HG03342 (cell line): ENCODE measurements at regions not wholly inside any gene's neighbourhood (a gene's known extent, or its start where the extent isn't known, plus 50 kb on each side); places are given as distances from the start of the nearest gene placed in this dataset.
"Not testable (repeated sequence)": the region's sequence is repeated elsewhere in the genome, so short reads cannot be mapped to it uniquely, and the experiment has no call there.

Experiments
- ATAC-seq: cut with Tn5 transposase; IDR thresholded peaks from one replicate; pipeline ENCODE4 v1.9.1; 2021; ENCODE audit warnings: mild to moderate bottlenecking, moderate library complexity; ENCODE audit not compliant: unreplicated experiment

GRCh38 chr2:138298900-138299299, 202.7 kb upstream of the SPOPL start:
- peak; percentile 71 for ATAC-seq

DNA sequence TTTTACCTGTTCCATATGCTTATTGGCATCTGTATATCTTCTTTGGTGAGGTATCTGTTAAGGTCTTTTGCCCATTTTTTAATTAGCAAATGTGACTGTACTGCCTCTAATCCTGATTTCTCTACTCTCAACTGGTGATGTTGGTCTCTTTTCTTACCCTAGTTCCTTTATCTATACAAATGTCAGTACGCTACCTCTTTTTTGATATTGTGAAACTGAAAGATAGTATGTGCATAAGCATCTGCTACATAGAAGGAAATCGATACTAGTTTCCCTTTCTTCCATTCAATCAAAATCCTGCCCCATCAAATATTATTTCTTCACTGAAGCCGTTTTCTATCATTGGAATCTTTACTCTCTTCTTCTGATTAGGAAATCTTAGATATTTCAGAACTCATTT, 194.9 kb upstream of the SPOPL start:
- no peak for ATAC-seq

DNA sequence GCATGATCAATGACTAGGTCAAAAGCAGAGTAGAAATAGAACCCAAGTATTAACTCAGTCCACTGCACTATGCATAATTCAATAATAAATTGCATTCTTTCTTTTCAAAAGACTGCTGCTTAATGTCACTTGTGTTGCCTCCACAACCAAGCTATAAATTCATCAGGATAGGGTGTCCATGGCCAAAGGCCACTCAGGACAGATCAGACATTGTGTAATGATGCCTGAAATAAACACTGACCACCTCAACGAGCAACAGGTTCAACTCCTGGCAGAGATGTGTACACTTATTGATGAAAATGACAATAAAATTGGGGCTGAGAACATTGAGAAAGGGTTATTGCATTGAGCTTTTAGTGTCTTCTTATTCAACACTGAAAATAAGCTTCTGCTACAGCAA, 194.5 kb upstream of the SPOPL start:
- no peak for ATAC-seq

DNA sequence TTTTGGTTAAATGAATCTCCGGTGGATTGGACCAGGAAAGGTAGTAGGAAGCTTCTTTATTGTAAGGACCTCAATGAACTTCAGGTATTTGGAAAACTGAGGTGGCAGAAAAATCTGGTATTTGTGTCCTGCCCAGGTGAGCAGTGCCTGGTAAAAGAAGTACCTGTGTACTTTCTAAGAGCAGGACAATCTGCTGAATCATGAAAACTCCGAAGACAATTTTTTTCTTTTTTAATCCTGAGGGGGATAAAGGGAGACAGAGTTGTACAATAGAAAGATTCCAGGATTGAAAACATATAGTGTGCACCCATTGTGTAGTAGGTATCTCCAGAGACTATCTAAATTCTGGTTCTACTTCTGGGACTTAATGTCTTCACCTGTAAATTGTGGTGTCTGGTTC, 191.8 kb upstream of the SPOPL start:
- no peak for ATAC-seq

GRCh38 chr2:138312061-138312460, 189.5 kb upstream of the SPOPL start:
- ATAC-seq: no peak

DNA sequence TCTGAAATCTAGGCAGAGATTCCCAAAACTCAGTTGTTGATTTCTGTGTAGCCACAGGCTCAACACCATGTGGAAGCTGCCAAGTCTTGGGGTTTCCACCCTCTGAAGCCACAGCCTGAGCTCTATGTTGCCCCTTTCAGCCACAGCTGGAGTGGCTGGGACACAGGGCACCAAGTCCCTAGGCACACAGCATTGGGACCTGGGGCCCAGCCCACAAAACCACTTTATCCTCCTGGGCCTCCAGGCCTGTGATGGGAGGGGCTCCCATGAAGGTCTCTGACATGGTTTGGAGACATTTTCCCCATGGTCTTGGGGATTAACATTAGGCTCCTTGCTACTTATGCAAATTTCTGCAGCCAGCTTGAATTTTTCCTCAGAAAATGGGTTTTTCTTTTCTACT, 186.0 kb upstream of the SPOPL start:
- ATAC-seq: not testable (repeated sequence)

DNA sequence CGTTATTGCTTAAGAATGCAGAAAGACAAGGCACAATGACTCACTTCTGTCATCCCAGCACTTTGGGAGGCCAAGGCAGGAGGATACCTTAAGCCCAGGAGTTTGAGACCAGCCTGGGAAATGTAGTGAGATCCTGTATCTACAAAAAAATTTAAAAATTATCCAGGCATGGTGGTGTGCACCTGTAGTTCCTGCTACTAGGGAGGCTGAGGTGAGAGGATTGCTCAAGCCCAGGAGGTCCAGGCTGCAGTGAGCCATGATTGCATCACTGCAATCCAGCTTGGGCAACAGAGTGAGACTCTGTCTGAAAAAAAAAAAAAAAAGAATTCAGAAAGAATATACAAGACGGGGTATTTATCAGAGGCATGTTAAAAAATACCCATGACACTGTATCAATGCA, 182.0 kb upstream of the SPOPL start:
- no peak for ATAC-seq

GRCh38 chr2:138321458-138321857, 180.1 kb upstream of the SPOPL start:
- ATAC-seq: no peak

DNA sequence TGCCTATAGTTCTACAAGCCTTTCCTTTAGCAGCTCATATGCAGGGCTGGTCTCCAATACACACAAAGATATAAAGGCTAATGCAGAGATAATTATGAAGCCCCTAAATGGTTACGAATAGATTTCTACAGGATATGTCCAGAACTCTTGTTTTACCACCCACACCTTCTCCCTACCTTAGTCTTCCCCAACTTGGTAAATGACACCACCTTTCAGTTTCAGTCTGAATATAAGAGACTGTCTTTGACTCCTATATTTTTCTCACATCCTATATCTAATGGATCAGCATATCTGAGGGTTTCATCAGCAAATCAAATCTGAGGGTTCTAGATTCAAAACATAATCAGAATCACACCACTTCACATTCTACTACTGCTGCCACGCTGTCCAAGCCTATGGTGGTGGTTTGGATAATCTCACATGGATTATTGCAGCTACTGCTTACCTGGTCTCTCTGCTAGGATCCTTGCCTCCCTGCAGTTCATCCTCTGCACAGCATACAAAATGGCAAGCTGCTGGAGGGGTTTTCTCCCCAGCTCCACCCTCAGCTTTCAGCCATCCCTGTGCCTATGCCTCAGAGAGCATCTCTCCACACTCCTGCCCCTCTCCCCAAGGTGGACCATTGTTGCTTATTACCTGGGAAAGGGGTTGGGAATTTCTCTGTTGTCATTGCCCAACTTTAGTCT, 178.0 kb upstream of the SPOPL start:
- no peak for ATAC-seq

GRCh38 chr2:138324068-138324771, 177.3 kb upstream of the SPOPL start:
- no peak for ATAC-seq

DNA sequence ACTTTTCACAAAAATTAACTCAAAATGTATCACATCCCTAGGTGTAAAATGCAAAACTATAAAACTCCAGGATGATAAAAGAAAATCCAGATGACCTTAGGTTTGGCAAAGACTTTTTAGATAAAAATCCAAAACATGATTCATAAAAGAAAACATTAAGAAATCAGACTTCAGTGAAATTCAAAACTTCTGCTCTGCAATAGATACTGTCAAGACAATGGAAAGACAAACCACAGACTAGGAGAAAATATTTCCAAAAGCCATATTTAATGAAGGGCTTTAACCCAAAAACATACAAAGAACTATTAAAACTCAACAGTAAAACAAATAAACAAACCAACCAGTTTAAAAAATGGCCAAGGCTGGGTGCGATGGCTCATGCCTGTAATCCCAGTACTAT, 173.6 kb upstream of the SPOPL start:
- ATAC-seq: no peak

- no peak for ATAC-seq
Measured at GRCh38 chr2:138329162-138329561, 172.4 kb upstream of the SPOPL start.

DNA sequence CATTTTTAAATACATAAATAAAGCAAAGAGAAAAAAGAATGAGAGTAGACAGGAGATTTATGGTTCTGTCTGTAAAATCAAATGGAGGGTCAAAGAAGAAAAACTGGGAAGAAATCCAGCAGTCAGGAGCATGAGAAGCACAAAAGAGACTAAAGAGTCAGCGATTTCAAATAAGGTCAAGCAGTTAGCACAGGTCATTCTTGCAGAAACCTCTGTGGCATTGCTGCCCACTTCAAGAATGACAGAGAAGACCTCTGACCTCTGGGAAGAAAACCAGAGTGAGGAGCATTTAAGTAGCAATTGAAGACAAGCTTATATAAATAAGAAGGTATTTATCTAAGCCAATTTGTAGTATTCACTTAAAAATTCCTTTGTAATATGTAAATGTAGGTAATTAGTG, 172.0 kb upstream of the SPOPL start:
- no peak for ATAC-seq

DNA sequence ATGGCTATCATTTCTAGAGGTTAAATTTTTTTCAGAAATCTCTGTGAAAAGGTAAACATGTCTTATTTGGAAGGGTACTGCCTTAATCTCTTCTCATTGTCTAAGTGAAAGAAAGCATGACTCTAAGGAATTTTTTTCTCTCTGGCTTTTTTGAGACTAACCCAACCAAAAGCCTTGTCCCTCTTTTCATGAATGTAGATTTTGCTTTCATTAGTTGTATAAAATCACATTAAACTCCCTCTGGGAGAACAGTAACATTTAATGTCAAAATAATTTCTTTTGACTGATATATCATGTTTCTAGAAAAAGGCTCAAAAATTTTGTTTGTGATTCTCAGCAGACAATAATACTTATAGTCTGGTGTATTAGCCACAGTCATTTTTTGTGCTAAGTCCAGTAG, 168.4 kb upstream of the SPOPL start:
- ATAC-seq: no peak

DNA sequence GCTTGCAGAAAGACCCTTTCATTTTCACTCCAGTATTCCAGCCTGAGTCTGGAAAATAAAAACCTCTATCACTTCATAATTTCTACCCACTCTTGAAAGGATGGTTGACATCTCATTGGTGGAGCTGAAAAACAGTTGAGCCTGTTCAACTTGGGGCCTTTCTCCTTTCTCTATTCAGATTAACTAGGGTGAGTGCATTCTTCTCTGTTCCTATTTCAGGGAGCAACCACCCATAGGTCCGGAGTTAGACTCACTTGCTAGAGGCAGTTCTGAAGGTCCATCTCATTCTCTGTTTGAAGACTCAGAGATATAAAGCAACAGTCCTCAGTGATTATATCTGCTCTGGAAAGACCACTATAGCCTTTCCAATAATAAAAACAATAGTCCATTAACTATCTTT, 167.9 kb upstream of the SPOPL start:
- no peak for ATAC-seq

- ATAC-seq: no peak
Measured at GRCh38 chr2:138334323-138334722, 167.2 kb upstream of the SPOPL start.

DNA sequence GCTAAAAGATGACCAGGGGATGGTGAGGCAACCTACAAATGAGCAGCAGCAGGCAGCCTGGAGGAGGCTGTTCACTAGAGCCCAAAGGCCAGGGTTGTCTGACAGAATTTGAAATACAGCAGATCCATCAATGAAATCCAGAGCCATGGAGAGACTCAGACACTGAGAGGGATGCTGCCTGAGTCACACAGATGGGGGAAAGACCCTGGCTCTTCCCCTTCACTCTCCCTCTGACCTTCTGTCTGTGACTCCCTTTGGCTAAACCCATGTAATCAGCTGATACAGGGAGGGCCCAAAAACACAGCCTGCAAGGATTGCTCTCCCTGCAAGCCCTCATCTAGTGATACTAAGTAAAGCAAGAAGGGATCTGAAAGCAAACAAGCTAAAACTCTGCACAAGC, 166.5 kb upstream of the SPOPL start:
- no peak for ATAC-seq

DNA sequence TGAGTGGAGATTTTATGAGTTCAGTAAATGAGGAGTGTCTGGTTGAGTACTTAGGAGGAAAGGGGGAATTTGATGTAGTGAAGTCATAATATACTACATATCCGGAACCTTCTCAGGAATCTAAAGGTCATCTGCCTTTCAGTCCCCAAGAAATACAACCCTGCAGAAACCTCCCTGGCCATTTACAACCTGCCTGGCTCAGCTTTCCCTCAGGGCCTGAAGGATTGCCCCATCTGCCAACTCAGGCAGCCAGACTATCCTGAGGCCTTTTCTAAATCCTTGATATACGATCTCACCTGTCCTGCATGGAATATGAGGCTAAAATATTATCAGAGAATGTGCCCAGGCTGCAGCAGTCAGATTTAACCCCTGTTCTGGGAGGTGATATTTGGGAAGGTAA, 165.4 kb upstream of the SPOPL start:
- no peak for ATAC-seq

DNA sequence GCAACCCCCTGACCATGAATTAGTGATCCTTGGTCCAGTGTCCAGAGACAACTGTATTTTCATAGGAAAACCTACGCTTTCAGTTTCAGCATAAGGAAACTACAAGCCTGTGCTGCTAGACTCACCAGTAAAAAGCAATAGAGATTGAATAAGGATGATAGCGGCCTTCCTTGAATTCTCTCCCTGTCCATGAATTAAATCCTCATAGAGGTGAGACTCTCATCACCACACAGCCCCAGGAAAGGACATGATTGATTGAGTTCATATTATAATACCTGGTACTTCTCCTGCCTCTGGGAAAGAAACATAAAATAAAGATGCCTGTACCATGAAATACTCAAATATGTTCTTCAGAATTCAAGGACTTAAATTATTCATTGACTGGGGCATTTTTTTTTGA, 146.3 kb upstream of the SPOPL start:
- no peak for ATAC-seq

DNA sequence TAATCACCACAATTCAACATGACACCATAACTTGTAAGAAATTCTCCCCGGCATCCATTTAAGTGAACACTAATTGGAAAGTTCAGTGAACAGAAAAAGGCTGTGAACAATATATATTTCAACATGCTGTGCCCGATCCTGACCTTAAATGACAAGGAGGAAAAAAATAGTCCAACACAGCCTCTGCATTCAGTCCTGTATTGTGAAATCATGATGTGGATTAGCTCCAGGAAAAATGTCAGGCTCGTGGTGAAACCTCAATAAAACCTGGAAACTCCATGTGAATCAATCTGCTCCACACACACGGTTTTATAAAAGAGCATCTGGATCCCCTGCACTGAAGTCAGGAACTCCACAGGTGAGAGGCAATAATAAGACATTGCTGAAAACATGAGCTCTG, 145.4 kb upstream of the SPOPL start:
- no peak for ATAC-seq

- ATAC-seq: peak; percentile 77
Measured at GRCh38 chr2:138359532-138359931, 142.0 kb upstream of the SPOPL start.

DNA sequence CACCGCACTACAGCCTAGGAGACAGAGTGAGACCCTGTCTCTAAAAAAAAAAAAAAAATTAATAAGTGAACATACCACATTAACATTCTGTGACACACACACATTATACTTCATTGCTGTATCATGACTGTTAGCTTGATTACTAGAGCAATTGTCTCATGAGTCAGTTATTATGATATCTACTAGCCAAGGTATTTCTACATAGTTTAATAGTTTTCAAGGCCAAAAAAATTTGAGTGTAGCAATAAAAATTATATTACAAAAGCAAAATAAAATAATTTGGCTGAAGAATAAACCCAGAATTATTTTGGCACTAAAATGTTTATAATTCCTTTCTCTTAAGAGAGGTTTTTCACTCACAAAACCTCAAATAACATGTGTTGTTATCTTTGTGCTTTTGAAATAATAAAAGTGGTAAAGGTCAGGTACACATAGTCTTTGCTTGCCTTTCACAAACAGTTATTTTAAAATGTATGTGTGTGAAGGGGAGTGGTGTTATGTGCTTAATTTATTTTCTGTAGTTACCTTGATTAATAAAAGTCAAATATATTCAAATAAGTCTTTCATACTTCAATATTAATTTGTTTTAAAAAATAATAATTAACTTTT, 136.9 kb upstream of the SPOPL start:
- no peak for ATAC-seq
